ENCODE measurements at regions not wholly inside any gene's neighbourhood (a gene's known extent, or its start where the extent isn't known, plus 50 kb on each side); places are given as distances from the start of the nearest gene placed in this dataset.

GRCh38 chr4:111712093-111712677 is 433.1 kb upstream of the FAM241A start:
- no peak for DNase-seq
- Histone ChIP-seq H3K36me3 (no peaks in the 10 kb centered on the region), H3K27ac (no peak overlapping the region), H3K9me3 (ENCODE audit: severe bottlenecking) (no peaks in the 10 kb centered on the region), H3K4me3 (ENCODE audit: low read depth, low read length) (no peak overlapping the region), H3K27me3 (ENCODE audit: insufficient read depth, low read depth, severe bottlenecking) (peaks cover 9% of the 10 kb centered on the region)
- TF ChIP-seq CTCF (IDR thresholded peaks at IDR 0.05; ENCODE audit: low read depth, low read length), result no peak

GRCh38 chr4:111713276-111713675 is 432.0 kb upstream of the FAM241A start:
- TF ChIP-seq CTCF (IDR thresholded peaks at IDR 0.05; ENCODE audit: low read depth, low read length), result no peak
- DNase-seq, result no peak
- peaks cover 20% of the 10 kb centered on the region for H3K27me3 ChIP-seq (ENCODE audit: insufficient read depth, low read depth, severe bottlenecking)
- H3K36me3 ChIP-seq, result no peaks in the 10 kb centered on the region
- no peaks in the 10 kb centered on the region for H3K9me3 ChIP-seq (ENCODE audit: severe bottlenecking)
- H3K27ac ChIP-seq, result no peak overlapping the region
- H3K4me3 ChIP-seq (ENCODE audit: low read depth, low read length), result no peak overlapping the region

- TF ChIP-seq CTCF (IDR thresholded peaks at IDR 0.05; ENCODE audit: low read depth, low read length), result no peak
- no peaks in the 10 kb centered on the region for H3K9me3 ChIP-seq (ENCODE audit: severe bottlenecking)
- no peak for DNase-seq
- H3K27me3 ChIP-seq (ENCODE audit: insufficient read depth, low read depth, severe bottlenecking), result peaks cover 40% of the 10 kb centered on the region
- H3K36me3 ChIP-seq, result no peaks in the 10 kb centered on the region
- no peak overlapping the region for H3K27ac ChIP-seq
- no peak overlapping the region for H3K4me3 ChIP-seq (ENCODE audit: low read depth, low read length)
Measured at GRCh38 chr4:111717921-111718320, 427.3 kb upstream of the FAM241A start.

- Histone ChIP-seq H3K27me3 (ENCODE audit: insufficient read depth, low read depth, severe bottlenecking) (peaks cover 40% of the 10 kb centered on the region), H3K9me3 (ENCODE audit: severe bottlenecking) (no peaks in the 10 kb centered on the region), H3K27ac (no peak overlapping the region), H3K4me3 (ENCODE audit: low read depth, low read length) (no peak overlapping the region), H3K36me3 (no peaks in the 10 kb centered on the region)
- no peak for DNase-seq
- TF ChIP-seq CTCF (IDR thresholded peaks at IDR 0.05; ENCODE audit: low read depth, low read length), result no peak
Measured at GRCh38 chr4:111718763-111719559, 426.3 kb upstream of the FAM241A start.

GRCh38 chr4:111720866-111721265 is 424.4 kb upstream of the FAM241A start:
- DNase-seq, result no peak
- TF ChIP-seq CTCF (IDR thresholded peaks at IDR 0.05; ENCODE audit: low read depth, low read length), result no peak
- Histone ChIP-seq H3K4me3 (ENCODE audit: low read depth, low read length) (no peak overlapping the region), H3K9me3 (ENCODE audit: severe bottlenecking) (no peaks in the 10 kb centered on the region), H3K27ac (no peak overlapping the region), H3K27me3 (ENCODE audit: insufficient read depth, low read depth, severe bottlenecking) (peaks cover 36% of the 10 kb centered on the region), H3K36me3 (no peaks in the 10 kb centered on the region)

Measured in WERI-Rb-1 (cell line).